ENCODE measurements at regions not wholly inside any gene's neighbourhood (a gene's known extent, or its start where the extent isn't known, plus 50 kb on each side); places are given as distances from the start of the nearest gene placed in this dataset.
"Not testable (repeated sequence)": the region's sequence is repeated elsewhere in the genome, so short reads cannot be mapped to it uniquely, and the experiment has no call there.

GRCh38 chr6:88426005-88426404 lies 259.9 kb upstream of the CNR1 start:
- Mint-ChIP-seq H3K27ac (no peak overlapping the region), H3K4me1 (no peaks in the 10 kb centered on the region), H3K4me3 (no peak overlapping the region), H3K27me3 (peaks cover 24% of the 10 kb centered on the region), H3K36me3 (ENCODE audit: low read depth) (no peaks in the 10 kb centered on the region)
- no peaks in the 10 kb centered on the region for H3K9me3 ChIP-seq (ENCODE audit: control insufficient read depth, low read length, poor library complexity, severe bottlenecking)
- DNase-seq (no peak), ATAC-seq (no peak)

GRCh38 chr6:88422831-88423230 lies 256.7 kb upstream of the CNR1 start:
- Mint-ChIP-seq H3K4me3 (no peak overlapping the region), H3K36me3 (ENCODE audit: low read depth) (no peaks in the 10 kb centered on the region), H3K27me3 (peaks cover 18% of the 10 kb centered on the region), H3K27ac (no peak overlapping the region), H3K4me1 (no peaks in the 10 kb centered on the region)
- H3K9me3 ChIP-seq (ENCODE audit: control insufficient read depth, low read length, poor library complexity, severe bottlenecking), result no peaks in the 10 kb centered on the region
- DNase-seq (no peak), ATAC-seq (no peak)

GRCh38 chr6:88420967-88421488 lies 254.9 kb upstream of the CNR1 start:
- not testable (repeated sequence) for H3K4me3 Mint-ChIP-seq; H3K36me3 Mint-ChIP-seq (ENCODE audit: low read depth); ATAC-seq; H3K27me3 Mint-ChIP-seq; DNase-seq; H3K9me3 ChIP-seq (ENCODE audit: control insufficient read depth, low read length, poor library complexity, severe bottlenecking); H3K4me1 Mint-ChIP-seq; H3K27ac Mint-ChIP-seq

GRCh38 chr6:88418921-88419810 lies 253.0 kb upstream of the CNR1 start:
- not testable (repeated sequence) for H3K27ac Mint-ChIP-seq; H3K36me3 Mint-ChIP-seq (ENCODE audit: low read depth); ATAC-seq; DNase-seq; H3K9me3 ChIP-seq (ENCODE audit: control insufficient read depth, low read length, poor library complexity, severe bottlenecking); H3K27me3 Mint-ChIP-seq; H3K4me1 Mint-ChIP-seq; H3K4me3 Mint-ChIP-seq

- H3K4me3 Mint-ChIP-seq; H3K36me3 Mint-ChIP-seq (ENCODE audit: low read depth); H3K27ac Mint-ChIP-seq; DNase-seq; H3K27me3 Mint-ChIP-seq; ATAC-seq; H3K4me1 Mint-ChIP-seq; H3K9me3 ChIP-seq (ENCODE audit: control insufficient read depth, low read length, poor library complexity, severe bottlenecking): not testable (repeated sequence)
Observed at GRCh38 chr6:88417361-88417760, 251.2 kb upstream of the CNR1 start.

GRCh38 chr6:88413459-88413858 lies 247.3 kb upstream of the CNR1 start:
- Mint-ChIP-seq H3K36me3 (ENCODE audit: low read depth) (no peaks in the 10 kb centered on the region), H3K27ac (no peak overlapping the region), H3K4me3 (no peak overlapping the region), H3K27me3 (no peaks in the 10 kb centered on the region), H3K4me1 (no peaks in the 10 kb centered on the region)
- no peaks in the 10 kb centered on the region for H3K9me3 ChIP-seq (ENCODE audit: control insufficient read depth, low read length, poor library complexity, severe bottlenecking)
- DNase-seq (no peak), ATAC-seq (no peak)

- H3K4me3 Mint-ChIP-seq; H3K27ac Mint-ChIP-seq; H3K36me3 Mint-ChIP-seq (ENCODE audit: low read depth); ATAC-seq; DNase-seq; H3K9me3 ChIP-seq (ENCODE audit: control insufficient read depth, low read length, poor library complexity, severe bottlenecking); H3K4me1 Mint-ChIP-seq: not testable (repeated sequence)
- peaks cover 13% of the 10 kb centered on the region for H3K27me3 Mint-ChIP-seq
Observed at GRCh38 chr6:88408355-88408754, 242.2 kb upstream of the CNR1 start.

GRCh38 chr6:88406674-88407073 lies 240.5 kb upstream of the CNR1 start:
- not testable (repeated sequence) for H3K4me3 Mint-ChIP-seq; H3K27ac Mint-ChIP-seq; H3K36me3 Mint-ChIP-seq (ENCODE audit: low read depth); H3K9me3 ChIP-seq (ENCODE audit: control insufficient read depth, low read length, poor library complexity, severe bottlenecking); DNase-seq; H3K4me1 Mint-ChIP-seq; ATAC-seq
- peaks cover 20% of the 10 kb centered on the region for H3K27me3 Mint-ChIP-seq

- Mint-ChIP-seq H3K27ac (no peak overlapping the region), H3K4me1 (no peaks in the 10 kb centered on the region), H3K4me3 (no peak overlapping the region), H3K27me3 (peaks cover 20% of the 10 kb centered on the region), H3K36me3 (ENCODE audit: low read depth) (no peaks in the 10 kb centered on the region)
- DNase-seq (no peak), ATAC-seq (no peak)
- H3K9me3 ChIP-seq (ENCODE audit: control insufficient read depth, low read length, poor library complexity, severe bottlenecking), result no peaks in the 10 kb centered on the region
Observed at GRCh38 chr6:88403486-88403885, 237.3 kb upstream of the CNR1 start.

- H3K36me3 Mint-ChIP-seq (ENCODE audit: low read depth), result no peaks in the 10 kb centered on the region
- no peak overlapping the region for H3K27ac Mint-ChIP-seq
- no peaks in the 10 kb centered on the region for H3K9me3 ChIP-seq (ENCODE audit: control insufficient read depth, low read length, poor library complexity, severe bottlenecking)
- no peaks in the 10 kb centered on the region for H3K4me1 Mint-ChIP-seq
- peaks cover 20% of the 10 kb centered on the region for H3K27me3 Mint-ChIP-seq
- ATAC-seq, result no peak
- H3K4me3 Mint-ChIP-seq, result no peak overlapping the region
- no peak for DNase-seq
Observed at GRCh38 chr6:88402909-88403308, 236.8 kb upstream of the CNR1 start.

GRCh38 chr6:88390998-88391397 lies 224.9 kb upstream of the CNR1 start:
- H3K27me3 Mint-ChIP-seq; DNase-seq; H3K27ac Mint-ChIP-seq; H3K4me3 Mint-ChIP-seq; H3K9me3 ChIP-seq (ENCODE audit: control insufficient read depth, low read length, poor library complexity, severe bottlenecking); H3K36me3 Mint-ChIP-seq (ENCODE audit: low read depth); H3K4me1 Mint-ChIP-seq; ATAC-seq: not testable (repeated sequence)

- Mint-ChIP-seq H3K4me1 (no peaks in the 10 kb centered on the region), H3K4me3 (no peak overlapping the region), H3K36me3 (ENCODE audit: low read depth) (no peaks in the 10 kb centered on the region), H3K27ac (no peak overlapping the region), H3K27me3 (peaks cover 20% of the 10 kb centered on the region)
- DNase-seq (no peak), ATAC-seq (no peak)
- H3K9me3 ChIP-seq (ENCODE audit: control insufficient read depth, low read length, poor library complexity, severe bottlenecking), result no peaks in the 10 kb centered on the region
Observed at GRCh38 chr6:88388589-88388988, 222.4 kb upstream of the CNR1 start.

- no peak for DNase-seq
- no peak for ATAC-seq
- Mint-ChIP-seq H3K27me3 (peaks cover 35% of the 10 kb centered on the region), H3K27ac (no peak overlapping the region), H3K4me3 (no peak overlapping the region), H3K36me3 (ENCODE audit: low read depth) (no peaks in the 10 kb centered on the region), H3K4me1 (peaks cover 2% of the 10 kb centered on the region)
- no peaks in the 10 kb centered on the region for H3K9me3 ChIP-seq (ENCODE audit: control insufficient read depth, low read length, poor library complexity, severe bottlenecking)
Observed at GRCh38 chr6:88386167-88386566, 220.0 kb upstream of the CNR1 start.

- no peak overlapping the region for H3K27ac Mint-ChIP-seq
- DNase-seq, result no peak
- ATAC-seq, result no peak
- no peaks in the 10 kb centered on the region for H3K9me3 ChIP-seq (ENCODE audit: control insufficient read depth, low read length, poor library complexity, severe bottlenecking)
- H3K27me3 Mint-ChIP-seq, result peaks cover 37% of the 10 kb centered on the region
- H3K4me1 Mint-ChIP-seq, result peaks cover 2% of the 10 kb centered on the region
- no peak overlapping the region for H3K4me3 Mint-ChIP-seq
- no peaks in the 10 kb centered on the region for H3K36me3 Mint-ChIP-seq (ENCODE audit: low read depth)
Observed at GRCh38 chr6:88383183-88383582, 217.0 kb upstream of the CNR1 start.

All from T-helper 17 cell (primary cell).